SK-N-MC (cell line): ENCODE measurements at regions not wholly inside any gene's neighbourhood (a gene's known extent, or its start where the extent isn't known, plus 50 kb on each side); places are given as distances from the start of the nearest gene placed in this dataset.

Experiments used
- EZH2 ChIP-seq: fragments of 200-600 bp; sonication (generic); IDR thresholded peaks from one replicate; pipeline ENCODE4 v1.6.1; 2017; ENCODE audit warnings: antibody characterized with exemption
- FOXP2 ChIP-seq: optimal IDR thresholded peaks from 2 replicates; pipeline ENCODE3; 2011; ENCODE audit warnings: mild to moderate bottlenecking, moderate library complexity; ENCODE audit not compliant: insufficient read depth; ENCODE audit errors: extremely low read length, control extremely low read depth
- POLR2AphosphoS5 ChIP-seq: IDR thresholded peaks from 2 replicates; pipeline ENCODE4 v1.6.1; 2012; ENCODE audit warnings: mild to moderate bottlenecking, low read depth, low read length, borderline replicate concordance

DNA sequence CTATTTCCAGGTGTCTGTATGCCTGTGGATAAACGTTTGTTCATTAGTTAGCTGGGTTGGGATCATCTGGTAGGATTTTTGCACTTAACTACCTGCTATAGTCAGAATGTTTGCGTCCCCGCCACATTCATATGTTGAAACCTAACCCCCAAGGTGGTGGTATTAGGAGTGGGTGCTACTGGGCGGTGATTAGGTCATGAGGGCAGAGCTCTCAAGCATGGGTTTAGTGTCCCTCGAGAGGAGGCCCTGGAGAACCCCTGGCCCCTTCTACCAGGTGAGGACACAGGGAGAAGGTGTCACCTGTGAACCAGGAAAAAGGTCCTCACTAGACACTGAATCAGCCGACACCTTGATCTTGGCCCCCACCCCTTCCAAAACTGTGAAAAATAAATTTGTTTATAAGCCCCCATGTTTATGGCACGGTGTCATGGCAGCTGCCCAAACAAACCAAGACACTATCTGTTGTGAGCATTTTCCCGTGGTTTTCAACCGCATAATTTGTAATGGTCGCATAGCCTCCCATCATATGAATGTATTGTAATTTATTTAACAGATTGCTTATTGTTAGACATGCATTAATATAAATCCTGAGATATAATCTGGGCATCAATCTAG lies 92.7 kb upstream of the TRIM2 start:
- TF ChIP-seq POLR2AphosphoS5 (no peak), EZH2 (no peak), FOXP2 (no peak)
